ENCODE measurements at regions not wholly inside any gene's neighbourhood (a gene's known extent, or its start where the extent isn't known, plus 50 kb on each side); places are given as distances from the start of the nearest gene placed in this dataset.

- TF ChIP-seq HIC1 (tag by site-specific recombination; IDR thresholded peaks at IDR 0.05) (peak; percentile 45; the same call in 1 of the 2 replicates), ZNF274 (IDR thresholded peaks at IDR 0.05; ENCODE audit: low read length) (no peak), ZNF274 (tag by site-specific recombination; IDR thresholded peaks at IDR 0.05; ENCODE audit: borderline replicate concordance) (peak; percentile 68; the same call in 1 of the 2 replicates), ZBTB8A (tag by site-specific recombination; IDR thresholded peaks at IDR 0.05) (no peak), ZNF398 (tag by site-specific recombination; IDR thresholded peaks at IDR 0.05) (0 out of 2 replicates have a peak, but pooled peaks have one; percentile 18), ZNF366 (tag by site-specific recombination; conservative IDR thresholded peaks at IDR 0.05) (0 out of 2 replicates have a peak, but pooled peaks have one; percentile 17), HOXA7 (CRISPR knock-in tag; IDR thresholded peaks at IDR 0.05; ENCODE audit: borderline replicate concordance) (no peak), ZNF544 (tag by site-specific recombination; IDR thresholded peaks at IDR 0.05) (peak; percentile 17; the same call in 1 of the 2 replicates)
Observed at GRCh38 chr17:77485089-77485833, 344.5 kb downstream of the SEC14L1 start (continued).

GRCh38 chr17:77487211-77487629, 346.5 kb downstream of the SEC14L1 start:
- Histone ChIP-seq H3K9me3 (ENCODE audit: control insufficient read depth, insufficient read depth, low read depth, low read length) (no peaks in the 10 kb centered on the region), H3K36me3 (ENCODE audit: control insufficient read depth in 2 of 2, insufficient read depth in 1 of 2, low read length in 2 of 2) (peaks cover 0 to 82% of the 10 kb centered on the region in 2 experiments; a peak in 2 of 3 replicates), H3K4me1 (ENCODE audit: control insufficient read depth, insufficient read depth, low read length) (no peaks in the 10 kb centered on the region), H3K4me3 (ENCODE audit: low read depth, low read length) (no peak overlapping the region), H3K27ac (ENCODE audit: extremely low read depth, low read depth, low read length) (no peak overlapping the region)
- TF ChIP-seq ZNF624 (tag by site-specific recombination; IDR thresholded peaks at IDR 0.05) (no peak), ZNF571 (tag by site-specific recombination; IDR thresholded peaks at IDR 0.05) (no peak), ZNF514 (tag by site-specific recombination; IDR thresholded peaks at IDR 0.05) (no peak), ZNF791 (tag by site-specific recombination; IDR thresholded peaks at IDR 0.05) (no peak), KLF7 (tag by site-specific recombination; IDR thresholded peaks at IDR 0.05; ENCODE audit: borderline replicate concordance) (no peak), TCF7L2 (IDR thresholded peaks at IDR 0.05; ENCODE audit: borderline replicate concordance, low read depth, low read length) (no peak), ZNF112 (tag by site-specific recombination; IDR thresholded peaks at IDR 0.05) (no peak), BCL6B (tag by site-specific recombination; IDR thresholded peaks at IDR 0.05) (no peak), ZNF48 (tag by site-specific recombination; IDR thresholded peaks at IDR 0.05) (no peak), WT1 (tag by site-specific recombination; IDR thresholded peaks at IDR 0.05) (no peak), SP7 (tag by site-specific recombination; IDR thresholded peaks at IDR 0.05) (no peak), KLF8 (tag by site-specific recombination; IDR thresholded peaks at IDR 0.05) (no peak), SP3 (tag by site-specific recombination; IDR thresholded peaks at IDR 0.05) (no peak), REPIN1 (tag by site-specific recombination; IDR thresholded peaks at IDR 0.05; ENCODE audit: low read depth) (no peak), OVOL3 (tag by site-specific recombination; IDR thresholded peaks at IDR 0.05) (no peak), ZNF354C (tag by site-specific recombination; IDR thresholded peaks at IDR 0.05; ENCODE audit: borderline replicate concordance, low read depth) (no peak), ZNF311 (tag by site-specific recombination; IDR thresholded peaks at IDR 0.05; ENCODE audit: borderline replicate concordance) (no peak), ZSCAN18 (tag by site-specific recombination; IDR thresholded peaks at IDR 0.05) (no peak)
- CTCF ChIA-PET, result no interaction called here
- POLR2A ChIA-PET, result no interaction called here
